Astrocyte of the spinal cord (primary cell): ENCODE measurements at regions not wholly inside any gene's neighbourhood (a gene's known extent, or its start where the extent isn't known, plus 50 kb on each side); places are given as distances from the start of the nearest gene placed in this dataset.

Experiments
- DNase-seq: peaks from one replicate; pipeline ENCODE4 v3.0.0; 2011; ENCODE audit warnings: low read depth, low spot score
- H3K4me3 ChIP-seq: 2 replicates; pipeline ENCODE4 v1.5.1; 2011; ENCODE audit warnings: low read depth, mild to moderate bottlenecking, low read length, moderate library complexity
- in situ Hi-C: cut with HindIII; loops from 2 replicates; pipeline ENCODE4 v1.10.0; 2017; ENCODE audit warnings: low sequenced_read_pairs
- TF ChIP-seq, protein P1 (sequence below): IDR thresholded peaks from 2 replicates; pipeline ENCODE4 v1.5.1; 2012; ENCODE audit warnings: low read depth, mild to moderate bottlenecking, low read length, inconsistent platforms

DNA sequence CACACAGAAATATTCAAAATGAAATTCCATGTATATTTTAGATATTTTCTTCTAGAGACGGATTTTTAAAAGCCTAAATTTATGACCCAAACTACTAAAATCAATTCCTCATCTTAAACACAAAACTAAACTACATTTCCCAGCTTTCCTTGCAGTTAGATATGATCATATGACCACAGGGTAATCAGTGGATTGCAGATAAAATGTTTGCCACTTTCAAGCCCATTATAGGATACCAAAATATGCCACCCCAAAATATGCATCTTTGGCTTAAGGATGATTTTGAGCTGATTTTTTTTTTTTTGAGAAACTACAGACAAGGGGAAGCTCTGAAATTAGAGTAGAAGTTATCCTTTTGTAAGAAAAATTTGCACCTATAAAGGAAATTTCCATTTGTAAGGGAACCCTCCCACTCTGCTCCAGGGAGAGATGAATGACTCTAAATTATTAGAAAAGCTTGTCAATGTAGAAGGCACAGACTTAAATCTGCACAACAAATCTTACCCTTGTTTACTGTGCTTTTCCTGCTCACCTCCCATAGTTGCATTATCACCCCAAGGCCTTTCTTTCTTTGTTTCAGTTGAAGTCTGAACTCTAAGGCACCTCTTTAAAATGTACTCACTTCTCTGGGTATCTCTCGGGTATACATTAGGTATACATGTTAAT lies 503.0 kb downstream of the PDHA2 start:
- H3K4me3 ChIP-seq = no peak overlapping the region
- no peak for DNase-seq
- TF ChIP-seq, protein P1, sequence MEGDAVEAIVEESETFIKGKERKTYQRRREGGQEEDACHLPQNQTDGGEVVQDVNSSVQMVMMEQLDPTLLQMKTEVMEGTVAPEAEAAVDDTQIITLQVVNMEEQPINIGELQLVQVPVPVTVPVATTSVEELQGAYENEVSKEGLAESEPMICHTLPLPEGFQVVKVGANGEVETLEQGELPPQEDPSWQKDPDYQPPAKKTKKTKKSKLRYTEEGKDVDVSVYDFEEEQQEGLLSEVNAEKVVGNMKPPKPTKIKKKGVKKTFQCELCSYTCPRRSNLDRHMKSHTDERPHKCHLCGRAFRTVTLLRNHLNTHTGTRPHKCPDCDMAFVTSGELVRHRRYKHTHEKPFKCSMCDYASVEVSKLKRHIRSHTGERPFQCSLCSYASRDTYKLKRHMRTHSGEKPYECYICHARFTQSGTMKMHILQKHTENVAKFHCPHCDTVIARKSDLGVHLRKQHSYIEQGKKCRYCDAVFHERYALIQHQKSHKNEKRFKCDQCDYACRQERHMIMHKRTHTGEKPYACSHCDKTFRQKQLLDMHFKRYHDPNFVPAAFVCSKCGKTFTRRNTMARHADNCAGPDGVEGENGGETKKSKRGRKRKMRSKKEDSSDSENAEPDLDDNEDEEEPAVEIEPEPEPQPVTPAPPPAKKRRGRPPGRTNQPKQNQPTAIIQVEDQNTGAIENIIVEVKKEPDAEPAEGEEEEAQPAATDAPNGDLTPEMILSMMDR = no peak
- in situ Hi-C loops = no loop called here

- TF ChIP-seq, protein P1 = no peak
- H3K4me3 ChIP-seq = no peak overlapping the region
- in situ Hi-C loops = no loop called here
Observed at GRCh38 chr4:96343836-96344235, 503.9 kb downstream of the PDHA2 start.

GRCh38 chr4:96347582-96347981 lies 507.7 kb downstream of the PDHA2 start:
- peak; percentile 39 for DNase-seq
- no peak overlapping the region for H3K4me3 ChIP-seq
- TF ChIP-seq, protein P1 = no peak
- in situ Hi-C loops = no loop called here

More at GRCh38 chr4:96343836-96344235, 503.9 kb downstream of the PDHA2 start:
- no peak for DNase-seq

GRCh38 chr4:96352051-96352517 lies 512.2 kb downstream of the PDHA2 start:
- DNase-seq = peak; percentile 32
- in situ Hi-C loops = no loop called here
- TF ChIP-seq, protein P1 = peak; percentile 15
- H3K4me3 ChIP-seq = no peak overlapping the region

- in situ Hi-C loops = no loop called here
- DNase-seq = peak; percentile 22
- TF ChIP-seq, protein P1 = no peak
- no peak overlapping the region for H3K4me3 ChIP-seq
Observed at GRCh38 chr4:96354036-96354712, 514.3 kb downstream of the PDHA2 start.

DNA sequence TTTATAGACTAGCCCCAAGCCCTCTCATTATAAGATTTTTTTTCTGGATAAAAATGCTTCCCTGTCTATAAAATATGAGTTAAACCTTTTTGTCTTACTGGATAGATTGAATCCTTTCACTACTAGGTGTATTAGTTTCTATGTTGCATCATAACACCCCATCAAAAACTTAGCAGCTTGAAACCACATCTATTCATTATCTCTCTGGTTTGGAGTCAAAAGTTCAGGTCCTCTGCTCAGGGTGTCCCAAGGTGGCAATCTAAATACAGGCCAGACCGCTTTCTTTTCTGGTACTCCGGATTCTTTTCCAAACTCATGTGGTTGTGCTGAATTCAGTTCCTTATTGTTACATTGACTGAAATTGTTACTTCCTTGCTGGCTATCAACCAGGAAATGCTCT lies 515.5 kb downstream of the PDHA2 start:
- in situ Hi-C loops = no loop called here
- no peak for DNase-seq
- TF ChIP-seq, protein P1 = no peak
- H3K4me3 ChIP-seq = no peak overlapping the region
